Right forelimb (tissue), 1 donor: ENCODE measurements at regions not wholly inside any gene's neighbourhood (a gene's known extent, or its start where the extent isn't known, plus 50 kb on each side); places are given as distances from the start of the nearest gene placed in this dataset.

Experiments
- DNase-seq: peaks from one replicate; pipeline ENCODE4 v3.0.0-alpha.2; 2018

- peak; percentile 65 for DNase-seq
These were observed 54.2 kb downstream of the TMEM100 start for GRCh38 chr17:55668312-55668920.

GRCh38 chr17:55666806-55667205 is 55.9 kb downstream of the TMEM100 start:
- no peak for DNase-seq

DNA sequence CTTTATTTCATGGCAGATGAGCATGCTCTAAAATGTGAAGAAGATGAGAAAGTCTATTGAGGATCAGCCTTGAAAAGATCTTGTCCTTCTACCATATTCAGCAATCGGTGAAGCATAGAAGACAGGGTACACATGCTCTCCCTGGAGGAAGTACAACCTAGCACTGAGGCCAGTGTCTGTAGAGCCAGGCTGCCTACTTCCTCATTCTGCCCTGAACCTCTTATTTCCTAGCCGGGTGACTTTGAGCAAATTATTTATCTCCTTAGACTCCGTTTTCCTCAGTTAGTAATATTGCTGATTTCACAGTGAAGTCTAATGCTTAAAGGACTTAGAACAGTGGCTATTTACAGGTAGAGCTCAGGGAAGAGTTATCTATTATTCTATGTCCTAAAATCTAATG is 58.4 kb downstream of the TMEM100 start:
- no peak for DNase-seq

GRCh38 chr17:55663400-55663799 is 59.3 kb downstream of the TMEM100 start:
- DNase-seq = no peak

DNA sequence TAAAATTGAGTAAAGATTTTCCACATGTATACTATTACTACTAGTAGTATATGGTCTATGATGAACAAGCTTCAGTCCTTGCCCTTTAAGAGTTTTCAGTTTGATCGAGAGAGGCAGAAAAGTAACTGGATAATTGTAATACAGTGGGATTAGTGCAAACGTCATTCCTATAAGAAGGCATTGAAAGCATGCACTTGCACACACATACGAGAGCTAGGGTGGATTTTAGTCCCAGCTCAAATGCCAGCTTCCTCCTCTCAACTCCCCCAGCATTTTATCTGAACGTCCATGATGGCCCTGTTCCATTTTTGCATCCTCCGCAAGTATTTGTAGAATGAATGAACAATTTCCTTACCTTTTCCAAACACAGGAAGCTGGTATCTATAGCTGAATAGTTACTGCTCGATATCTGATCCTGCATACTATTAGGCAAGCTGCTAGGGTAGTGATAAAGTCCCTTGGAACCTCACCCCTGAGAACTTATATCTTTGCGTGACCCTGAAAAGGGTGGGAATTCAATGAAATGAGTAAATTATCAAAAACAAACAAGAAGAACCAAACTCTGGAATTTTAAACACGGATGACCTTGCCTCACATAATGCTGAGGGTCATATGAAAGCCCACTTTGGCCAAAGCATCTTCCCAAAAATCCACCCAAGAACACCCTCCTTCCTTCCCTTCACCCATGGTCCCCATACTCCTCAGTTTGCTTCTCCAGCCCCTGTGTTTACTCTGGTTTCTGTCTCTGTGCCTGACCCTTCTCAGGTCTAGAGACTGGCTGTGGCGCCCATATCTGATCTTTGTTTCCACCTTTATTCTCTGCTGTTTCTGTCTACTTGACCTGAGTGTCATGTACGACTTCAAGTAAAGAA is 60.5 kb downstream of the TMEM100 start:
- no peak for DNase-seq

DNA sequence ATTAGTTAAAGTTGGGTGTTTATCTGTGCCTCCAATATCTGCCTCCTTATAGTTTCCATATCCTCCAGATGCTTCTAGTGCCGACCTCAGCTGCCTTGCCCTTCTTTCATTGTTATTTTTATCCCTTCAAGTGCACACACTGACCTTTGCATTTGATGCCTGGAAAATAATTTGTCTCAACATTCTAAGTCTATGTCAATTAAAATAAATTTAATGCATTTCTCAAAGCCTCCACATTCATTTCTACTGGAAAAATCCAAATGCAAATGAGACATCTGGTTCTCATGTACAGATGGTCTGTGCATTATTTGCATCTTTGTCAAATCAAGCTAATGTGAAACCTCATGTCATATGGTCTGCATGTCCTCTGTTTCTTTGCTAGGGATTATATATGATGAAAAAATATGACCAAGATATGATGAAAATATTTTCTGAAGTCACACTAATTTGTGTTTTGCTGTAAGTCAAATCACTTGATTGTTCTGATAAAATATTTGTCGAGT is 61.4 kb downstream of the TMEM100 start:
- DNase-seq = no peak

DNA sequence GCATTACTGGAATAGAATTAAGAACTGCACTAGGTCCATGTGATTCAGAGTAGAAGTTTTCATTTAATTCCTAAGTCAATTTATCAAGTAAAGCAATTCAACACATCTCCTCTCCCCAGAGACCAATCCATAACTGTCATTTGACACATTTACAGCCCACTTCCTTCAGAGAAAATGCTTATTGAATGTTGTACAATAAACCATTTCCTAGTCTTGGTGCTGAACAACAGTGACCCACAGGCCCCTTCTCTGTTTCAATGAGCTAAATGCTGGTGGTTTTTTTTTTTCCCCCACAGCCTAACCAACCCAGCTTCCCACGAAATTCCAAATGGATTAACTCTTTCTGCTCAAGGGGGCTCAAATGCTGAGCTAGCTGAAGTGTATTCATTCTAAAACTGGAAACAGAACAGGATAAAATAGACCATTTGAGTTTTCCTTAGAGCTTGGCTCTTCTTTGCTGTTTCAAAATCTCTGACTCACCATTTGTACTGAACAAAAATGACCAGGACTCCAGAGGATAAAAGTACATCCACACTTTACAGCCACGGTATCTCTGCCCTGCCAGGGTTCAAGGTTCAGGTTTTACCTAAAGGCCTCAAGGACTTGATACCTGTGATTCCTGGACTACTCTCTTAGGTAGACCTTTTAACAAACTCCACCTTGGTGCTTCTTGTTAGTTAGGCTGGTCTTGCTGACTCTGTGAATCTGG is 62.3 kb downstream of the TMEM100 start:
- DNase-seq = no peak

DNA sequence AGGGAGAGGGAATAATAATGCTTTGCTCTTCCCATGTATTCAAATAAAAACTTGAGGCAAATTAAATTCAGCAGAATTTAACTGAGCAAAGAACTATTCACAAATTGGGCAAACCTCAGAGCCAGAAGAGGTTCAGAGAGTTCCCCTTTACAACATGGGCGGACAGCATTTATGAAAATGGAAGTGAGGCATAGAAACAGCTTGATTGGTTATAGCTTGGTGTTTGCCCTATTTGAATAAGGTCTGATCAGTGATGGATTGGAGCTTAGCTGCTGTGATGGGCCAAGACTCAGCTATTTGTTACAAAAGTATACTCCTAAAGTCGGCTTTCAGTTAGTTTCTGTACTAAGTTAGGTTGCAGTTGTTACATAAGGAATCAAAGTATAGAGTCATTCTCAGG is 63.0 kb downstream of the TMEM100 start:
- DNase-seq = no peak

- no peak for DNase-seq
These were observed 66.9 kb downstream of the TMEM100 start for GRCh38 chr17:55655777-55656176.

GRCh38 chr17:55654821-55655220 is 67.8 kb downstream of the TMEM100 start:
- no peak for DNase-seq

GRCh38 chr17:55654022-55654421 is 68.6 kb downstream of the TMEM100 start:
- DNase-seq = no peak

GRCh38 chr17:55652825-55653224 is 69.8 kb downstream of the TMEM100 start:
- DNase-seq = no peak

GRCh38 chr17:55652114-55652823 is 70.4 kb downstream of the TMEM100 start:
- DNase-seq = no peak

- no peak for DNase-seq
These were observed 72.6 kb downstream of the TMEM100 start for GRCh38 chr17:55649957-55650597.

- no peak for DNase-seq
These were observed 74.6 kb downstream of the TMEM100 start for GRCh38 chr17:55648086-55648485.

DNA sequence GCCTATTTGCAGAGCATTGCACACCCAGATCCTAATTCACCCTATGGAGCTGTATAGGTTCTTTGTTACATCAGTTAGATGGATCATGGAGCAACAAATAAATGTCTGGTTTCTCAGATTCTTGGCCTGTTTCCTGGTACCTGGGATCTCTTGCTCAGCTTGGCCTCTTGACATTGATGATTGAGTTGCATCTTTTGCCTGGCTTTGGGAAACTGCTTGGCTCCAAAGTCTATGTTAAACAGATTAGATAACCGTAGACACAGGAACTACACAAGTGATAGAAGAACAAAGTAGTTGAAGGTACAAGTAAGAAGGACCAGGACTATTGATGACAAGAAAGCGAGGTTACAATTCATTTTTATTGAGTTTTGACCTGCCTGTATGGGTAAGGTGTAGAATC is 77.3 kb downstream of the TMEM100 start:
- no peak for DNase-seq

- DNase-seq = no peak
These were observed 78.3 kb downstream of the TMEM100 start for GRCh38 chr17:55644346-55644745.

GRCh38 chr17:55642741-55643140 is 79.9 kb downstream of the TMEM100 start:
- no peak for DNase-seq

DNA sequence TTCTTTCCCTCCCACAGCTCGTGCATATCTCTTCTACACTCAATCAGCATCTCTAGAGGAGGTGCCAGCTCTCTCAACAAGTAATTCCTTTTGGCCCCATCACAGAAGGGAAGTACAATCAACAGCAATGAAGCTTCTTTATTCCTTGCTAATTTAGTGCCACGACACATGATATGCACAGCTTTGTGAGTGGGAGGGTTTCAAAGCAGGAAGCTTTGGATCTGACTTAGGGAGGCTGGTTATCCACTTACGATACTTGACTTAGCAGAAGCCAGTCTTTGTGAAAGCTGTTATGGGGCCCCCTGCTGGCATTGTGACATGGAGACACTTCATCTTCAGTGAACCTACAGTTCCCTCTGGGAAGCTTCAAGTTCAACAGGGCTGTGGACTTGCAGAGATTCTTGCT is 81.0 kb downstream of the TMEM100 start:
- peak; percentile 71 for DNase-seq

GRCh38 chr17:55639096-55639495 is 83.6 kb downstream of the TMEM100 start:
- no peak for DNase-seq

GRCh38 chr17:55635253-55635914 is 87.3 kb downstream of the TMEM100 start:
- DNase-seq = no peak

- no peak for DNase-seq
These were observed 88.0 kb downstream of the TMEM100 start for GRCh38 chr17:55634702-55635101.
